ENCODE measurements at regions not wholly inside any gene's neighbourhood (a gene's known extent, or its start where the extent isn't known, plus 50 kb on each side); places are given as distances from the start of the nearest gene placed in this dataset.

DNA sequence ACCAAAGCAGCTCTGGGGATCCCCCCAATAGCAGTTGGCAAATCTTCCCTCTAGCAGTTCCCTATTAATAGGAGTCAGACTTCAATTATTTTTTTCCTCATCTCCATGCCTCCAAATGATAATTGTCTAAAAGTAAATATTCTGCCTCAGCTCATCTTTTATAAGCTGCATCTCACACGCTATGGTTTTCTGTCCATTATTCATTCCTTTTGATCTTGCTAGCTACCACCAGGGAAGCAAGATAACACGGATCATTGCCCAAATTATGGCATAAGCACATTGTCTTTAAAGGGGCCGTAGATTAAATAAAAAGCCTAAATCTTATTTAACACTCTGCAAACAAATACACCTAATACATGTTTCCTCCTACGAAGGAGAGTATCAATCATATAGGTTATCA is 670.8 kb upstream of the FLRT2 start:
- no peak for ATAC-seq
- H3K4me1 ChIP-seq = no peaks in the 10 kb centered on the region
- DNase-seq (ENCODE audit: low read depth in 1 of 2, low spot score in 1 of 2) = no peak
- no peak for FAIRE-seq
- no peak overlapping the region for H3K4me3 ChIP-seq
- no peak for TF ChIP-seq SMC3 (IDR thresholded peaks at IDR 0.05)
- no peak for TF ChIP-seq RCOR1 (IDR thresholded peaks at IDR 0.05; ENCODE audit: low read depth, low read length)
- TF ChIP-seq, protein P1, sequence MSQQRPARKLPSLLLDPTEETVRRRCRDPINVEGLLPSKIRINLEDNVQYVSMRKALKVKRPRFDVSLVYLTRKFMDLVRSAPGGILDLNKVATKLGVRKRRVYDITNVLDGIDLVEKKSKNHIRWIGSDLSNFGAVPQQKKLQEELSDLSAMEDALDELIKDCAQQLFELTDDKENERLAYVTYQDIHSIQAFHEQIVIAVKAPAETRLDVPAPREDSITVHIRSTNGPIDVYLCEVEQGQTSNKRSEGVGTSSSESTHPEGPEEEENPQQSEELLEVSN (IDR thresholded peaks at IDR 0.05; ENCODE audit: borderline replicate concordance, low read depth) = no peak
- no peak for TF ChIP-seq HOXB13 (CRISPR knock-in tag; IDR thresholded peaks at IDR 0.05; ENCODE audit: low read depth)
- TF ChIP-seq, protein P2, sequence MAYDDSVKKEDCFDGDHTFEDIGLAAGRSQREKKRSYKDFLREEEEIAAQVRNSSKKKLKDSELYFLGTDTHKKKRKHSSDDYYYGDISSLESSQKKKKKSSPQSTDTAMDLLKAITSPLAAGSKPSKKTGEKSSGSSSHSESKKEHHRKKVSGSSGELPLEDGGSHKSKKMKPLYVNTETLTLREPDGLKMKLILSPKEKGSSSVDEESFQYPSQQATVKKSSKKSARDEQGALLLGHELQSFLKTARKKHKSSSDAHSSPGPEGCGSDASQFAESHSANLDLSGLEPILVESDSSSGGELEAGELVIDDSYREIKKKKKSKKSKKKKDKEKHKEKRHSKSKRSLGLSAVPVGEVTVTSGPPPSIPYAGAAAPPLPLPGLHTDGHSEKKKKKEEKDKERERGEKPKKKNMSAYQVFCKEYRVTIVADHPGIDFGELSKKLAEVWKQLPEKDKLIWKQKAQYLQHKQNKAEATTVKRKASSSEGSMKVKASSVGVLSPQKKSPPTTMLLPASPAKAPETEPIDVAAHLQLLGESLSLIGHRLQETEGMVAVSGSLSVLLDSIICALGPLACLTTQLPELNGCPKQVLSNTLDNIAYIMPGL (CRISPR knock-in tag; IDR thresholded peaks at IDR 0.05; ENCODE audit: borderline replicate concordance) = no peak
- no peak for TF ChIP-seq NPAS2 (CRISPR knock-in tag; IDR thresholded peaks at IDR 0.05; ENCODE audit: borderline replicate concordance)
- no peak for TF ChIP-seq ZC3H11A (IDR thresholded peaks at IDR 0.05)
- TF ChIP-seq RFX5 (IDR thresholded peaks at IDR 0.05) = no peak
- no peak for TF ChIP-seq GATA3 (IDR thresholded peaks at IDR 0.05; ENCODE audit: borderline replicate concordance)
- TF ChIP-seq ELK1 (IDR thresholded peaks at IDR 0.05; ENCODE audit: low read depth, low read length) = no peak
- no peak for TF ChIP-seq MAX (IDR thresholded peaks at IDR 0.05)
- no peak for TF ChIP-seq FOSL2 (IDR thresholded peaks at IDR 0.05)
- TF ChIP-seq FOSL2 (CRISPR knock-in tag; IDR thresholded peaks at IDR 0.05) = no peak
- TF ChIP-seq MYC (IDR thresholded peaks at IDR 0.05; ENCODE audit: borderline replicate concordance, low read length) = no peak
- TF ChIP-seq RAD21 (conservative IDR thresholded peaks at IDR 0.05 in 1 of 2, IDR thresholded peaks at IDR 0.05 in 1 of 2) = no peak
- no peak for TF ChIP-seq CBX8 (IDR thresholded peaks at IDR 0.05)
- TF ChIP-seq POLR2A (IDR thresholded peaks at IDR 0.05; ENCODE audit: low read length) = no peak
- TF ChIP-seq, protein P3, sequence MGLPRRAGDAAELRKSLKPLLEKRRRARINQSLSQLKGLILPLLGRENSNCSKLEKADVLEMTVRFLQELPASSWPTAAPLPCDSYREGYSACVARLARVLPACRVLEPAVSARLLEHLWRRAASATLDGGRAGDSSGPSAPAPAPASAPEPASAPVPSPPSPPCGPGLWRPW (IDR thresholded peaks at IDR 0.05) = no peak
- no peak for TF ChIP-seq TFCP2L1 (CRISPR knock-in tag; IDR thresholded peaks at IDR 0.05)
- TF ChIP-seq, protein P4, sequence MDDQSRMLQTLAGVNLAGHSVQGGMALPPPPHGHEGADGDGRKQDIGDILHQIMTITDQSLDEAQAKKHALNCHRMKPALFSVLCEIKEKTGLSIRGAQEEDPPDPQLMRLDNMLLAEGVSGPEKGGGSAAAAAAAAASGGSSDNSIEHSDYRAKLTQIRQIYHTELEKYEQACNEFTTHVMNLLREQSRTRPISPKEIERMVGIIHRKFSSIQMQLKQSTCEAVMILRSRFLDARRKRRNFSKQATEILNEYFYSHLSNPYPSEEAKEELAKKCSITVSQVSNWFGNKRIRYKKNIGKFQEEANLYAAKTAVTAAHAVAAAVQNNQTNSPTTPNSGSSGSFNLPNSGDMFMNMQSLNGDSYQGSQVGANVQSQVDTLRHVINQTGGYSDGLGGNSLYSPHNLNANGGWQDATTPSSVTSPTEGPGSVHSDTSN (IDR thresholded peaks at IDR 0.05) = no peak
- TF ChIP-seq PHF8 (IDR thresholded peaks at IDR 0.05; ENCODE audit: borderline replicate concordance, low read depth) = no peak
- 0 out of 3 replicates have a peak, but pooled peaks cover 3% of the 10 kb centered on the region for H3K9me3 ChIP-seq
- ChIA-PET POLR2A (no interaction called here), CTCF (no interaction called here)
- WGBS (ENCODE audit: missing lambda C conversion rate) = 13% methylated on average over 4 of the region's 4 CpGs
- H3K27ac ChIP-seq = no peak overlapping the region
- H3K4me2 ChIP-seq = no peak overlapping the region

- POLR2A ChIA-PET = no interaction called here
- CTCF ChIA-PET = interaction anchor here (0.7 kb wide), 1 partner anchor 8 kb away, joined by 3 read pairs; no protein-coding TSS in a partner anchor
- Histone ChIP-seq H3K9me3 (0 out of 3 replicates have a peak, but pooled peaks cover 3% of the 10 kb centered on the region), H3K27ac (no peak overlapping the region), H3K4me3 (no peak overlapping the region), H3K4me2 (no peak overlapping the region), H3K4me1 (no peaks in the 10 kb centered on the region)
- no peak for DNase-seq (ENCODE audit: low read depth in 1 of 2, low spot score in 1 of 2)
- no peak for ATAC-seq
- WGBS (ENCODE audit: missing lambda C conversion rate) = 13% methylated on average over 2 of the region's 2 CpGs
- no peak for FAIRE-seq
- TF ChIP-seq NPAS2 (CRISPR knock-in tag; IDR thresholded peaks at IDR 0.05; ENCODE audit: borderline replicate concordance) (no peak), SMC3 (IDR thresholded peaks at IDR 0.05) (no peak), MYC (IDR thresholded peaks at IDR 0.05; ENCODE audit: borderline replicate concordance, low read length) (no peak), CBX8 (IDR thresholded peaks at IDR 0.05) (no peak), BHLHE40 (IDR thresholded peaks at IDR 0.05; ENCODE audit: low read depth, low read length) (no peak), EP300 (IDR thresholded peaks at IDR 0.05) (no peak), CEBPB (IDR thresholded peaks at IDR 0.05) (no peak)
These were observed 665.2 kb upstream of the FLRT2 start for GRCh38 chr14:84864548-84865271.
